OCI-LY1 (cell line): ENCODE measurements at regions not wholly inside any gene's neighbourhood (a gene's known extent, or its start where the extent isn't known, plus 50 kb on each side); places are given as distances from the start of the nearest gene placed in this dataset.

Experiments used
- H2AFZ ChIP-seq: fragments of 200-600 bp; sonication (generic), shearing (Covaris generic); 2 replicates; pipeline ENCODE4 v1.6.0; 2014; ENCODE audit warnings: antibody characterized with exemption, mild to moderate bottlenecking, low read length
- H3F3A ChIP-seq: fragments of 200-600 bp; sonication (generic), shearing (Covaris generic); 2 replicates; pipeline ENCODE4 v1.6.0; 2014; ENCODE audit warnings: mild to moderate bottlenecking, antibody characterized with exemption, low read length, moderate library complexity; ENCODE audit not compliant: insufficient read depth
- H3K27ac ChIP-seq: fragments of 200-600 bp; sonication (generic); 2 replicates; pipeline ENCODE4 v1.5.1; 2014; ENCODE audit warnings: low read length, mixed run types, mild to moderate bottlenecking, low read depth; ENCODE audit not compliant: poor library complexity, severe bottlenecking
- H3K27me3 ChIP-seq: fragments of 200-600 bp; sonication (generic); 2 replicates; pipeline ENCODE4 v1.6.0; 2014; ENCODE audit warnings: antibody characterized with exemption, mild to moderate bottlenecking, low read length, moderate library complexity; ENCODE audit not compliant: insufficient read depth
- H3K36me3 ChIP-seq: fragments of 200-600 bp; sonication (generic); 2 replicates; pipeline ENCODE4 v1.6.1; 2014; ENCODE audit warnings: mild to moderate bottlenecking, antibody characterized with exemption, low read length, moderate library complexity, mixed read lengths; ENCODE audit not compliant: insufficient read depth
- H3K4me1 ChIP-seq: fragments of 200-600 bp; sonication (generic); 2 replicates; pipeline ENCODE4 v1.5.1; 2014; ENCODE audit warnings: mild to moderate bottlenecking, low read length, moderate library complexity; ENCODE audit not compliant: insufficient read depth, severe bottlenecking
- H3K4me2 ChIP-seq: fragments of 200-600 bp; sonication (generic), shearing (Covaris generic); 2 replicates; pipeline ENCODE4 v1.6.1; 2014; ENCODE audit warnings: low read length
- H3K4me3 ChIP-seq: fragments of 200-600 bp; sonication (generic); 2 replicates; pipeline ENCODE4 v1.5.1; 2014; ENCODE audit warnings: low read length, low read depth, mild to moderate bottlenecking, mixed read lengths; ENCODE audit not compliant: poor library complexity, severe bottlenecking
- H3K79me2 ChIP-seq: fragments of 200-600 bp; shearing (Covaris generic); 2 replicates; pipeline ENCODE4 v1.6.1; 2016; ENCODE audit warnings: mixed run types, low read length, mixed read lengths; ENCODE audit not compliant: insufficient read depth
- H3K9ac ChIP-seq: fragments of 200-600 bp; sonication (generic), shearing (Covaris generic); 2 replicates; pipeline ENCODE4 v1.6.1; 2014; ENCODE audit warnings: mild to moderate bottlenecking, low read length, mixed read lengths
- H3K9me2 ChIP-seq: fragments of 200-600 bp; sonication (generic), shearing (Covaris generic); 2 replicates; pipeline ENCODE4 v1.6.1; 2014; ENCODE audit warnings: low read depth, mild to moderate bottlenecking, low read length, mixed read lengths
- H3K9me3 ChIP-seq: fragments of 200-600 bp; shearing (Covaris generic); 2 replicates; pipeline ENCODE4 v1.6.1; 2014; ENCODE audit warnings: low read length, mixed read lengths
- H4K20me1 ChIP-seq: fragments of 200-600 bp; sonication (generic), shearing (Covaris generic); 2 replicates; pipeline ENCODE4 v1.6.0; 2016; ENCODE audit warnings: mild to moderate bottlenecking, low read length; ENCODE audit not compliant: insufficient read depth
- EZH2 ChIP-seq: fragments of 200-600 bp; sonication (generic), shearing (Covaris generic); IDR thresholded peaks from 2 replicates; pipeline ENCODE4 v1.8.0; 2017; ENCODE audit warnings: borderline replicate concordance, mixed run types, mild to moderate bottlenecking, antibody characterized with exemption, low read length, moderate library complexity, mixed read lengths
- TF ChIP-seq, protein P1 (sequence below): fragments of 200-600 bp; sonication (generic), shearing (Covaris generic); IDR thresholded peaks from 2 replicates; pipeline ENCODE4 v1.5.1; 2017; ENCODE audit warnings: mild to moderate bottlenecking, antibody characterized with exemption, low read length, moderate library complexity, mixed read lengths

GRCh38 chr22:47940211-47940610, 1177.8 kb downstream of the TBC1D22A start:
- H3K27ac ChIP-seq = no peak overlapping the region
- H3K79me2 ChIP-seq = no peaks in the 10 kb centered on the region
- no peaks in the 10 kb centered on the region for H4K20me1 ChIP-seq
- no peaks in the 10 kb centered on the region for H3F3A ChIP-seq
- no peak overlapping the region for H3K4me2 ChIP-seq
- no peak overlapping the region for H3K4me3 ChIP-seq
- no peaks in the 10 kb centered on the region for H3K36me3 ChIP-seq
- no peaks in the 10 kb centered on the region for H3K27me3 ChIP-seq
- H3K9me2 ChIP-seq = no peaks in the 10 kb centered on the region
- H2AFZ ChIP-seq = no peak overlapping the region
- H3K9me3 ChIP-seq = peaks cover 3% of the 10 kb centered on the region
- peaks cover 21% of the 10 kb centered on the region for H3K4me1 ChIP-seq
- H3K9ac ChIP-seq = no peak overlapping the region
- TF ChIP-seq, protein P1, sequence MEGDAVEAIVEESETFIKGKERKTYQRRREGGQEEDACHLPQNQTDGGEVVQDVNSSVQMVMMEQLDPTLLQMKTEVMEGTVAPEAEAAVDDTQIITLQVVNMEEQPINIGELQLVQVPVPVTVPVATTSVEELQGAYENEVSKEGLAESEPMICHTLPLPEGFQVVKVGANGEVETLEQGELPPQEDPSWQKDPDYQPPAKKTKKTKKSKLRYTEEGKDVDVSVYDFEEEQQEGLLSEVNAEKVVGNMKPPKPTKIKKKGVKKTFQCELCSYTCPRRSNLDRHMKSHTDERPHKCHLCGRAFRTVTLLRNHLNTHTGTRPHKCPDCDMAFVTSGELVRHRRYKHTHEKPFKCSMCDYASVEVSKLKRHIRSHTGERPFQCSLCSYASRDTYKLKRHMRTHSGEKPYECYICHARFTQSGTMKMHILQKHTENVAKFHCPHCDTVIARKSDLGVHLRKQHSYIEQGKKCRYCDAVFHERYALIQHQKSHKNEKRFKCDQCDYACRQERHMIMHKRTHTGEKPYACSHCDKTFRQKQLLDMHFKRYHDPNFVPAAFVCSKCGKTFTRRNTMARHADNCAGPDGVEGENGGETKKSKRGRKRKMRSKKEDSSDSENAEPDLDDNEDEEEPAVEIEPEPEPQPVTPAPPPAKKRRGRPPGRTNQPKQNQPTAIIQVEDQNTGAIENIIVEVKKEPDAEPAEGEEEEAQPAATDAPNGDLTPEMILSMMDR = no peak
- no peak for TF ChIP-seq EZH2

GRCh38 chr22:47933891-47934290, 1171.4 kb downstream of the TBC1D22A start:
- no peaks in the 10 kb centered on the region for H3K36me3 ChIP-seq
- H3K4me2 ChIP-seq = no peak overlapping the region
- H3F3A ChIP-seq = no peaks in the 10 kb centered on the region
- H3K9me3 ChIP-seq = peaks cover 7% of the 10 kb centered on the region
- no peak overlapping the region for H2AFZ ChIP-seq
- no peak overlapping the region for H3K4me3 ChIP-seq
- H3K9me2 ChIP-seq = no peaks in the 10 kb centered on the region
- H3K27ac ChIP-seq = no peak overlapping the region
- H3K4me1 ChIP-seq = peaks cover 25% of the 10 kb centered on the region
- no peak overlapping the region for H3K9ac ChIP-seq
- no peaks in the 10 kb centered on the region for H3K27me3 ChIP-seq
- no peak for TF ChIP-seq EZH2
- TF ChIP-seq, protein P1 = no peak
- H4K20me1 ChIP-seq = no peaks in the 10 kb centered on the region
- H3K79me2 ChIP-seq = no peaks in the 10 kb centered on the region

DNA sequence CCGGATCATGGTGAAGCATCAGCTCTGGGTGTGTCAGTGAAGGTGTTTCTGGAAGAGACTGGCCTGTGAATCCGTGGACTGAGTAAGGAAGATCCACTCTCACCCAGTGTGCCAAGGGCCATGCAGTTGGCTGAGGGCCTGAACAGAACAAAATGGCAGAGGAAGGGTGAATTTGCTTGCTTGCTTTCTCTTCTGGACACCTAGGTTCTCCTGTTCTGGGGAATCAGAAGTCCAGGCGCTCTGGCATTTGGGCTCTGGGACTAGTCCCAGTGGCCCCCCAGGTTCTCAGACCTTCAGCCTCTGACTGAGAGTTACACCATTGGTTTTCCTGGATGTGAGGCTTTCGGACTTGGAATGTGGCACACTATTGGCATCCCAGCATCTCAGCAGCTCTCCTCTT, 1170.8 kb downstream of the TBC1D22A start:
- Histone ChIP-seq H3K4me2 (no peak overlapping the region), H2AFZ (no peak overlapping the region), H3K79me2 (no peaks in the 10 kb centered on the region), H3K4me1 (peaks cover 31% of the 10 kb centered on the region), H3F3A (no peaks in the 10 kb centered on the region), H4K20me1 (no peaks in the 10 kb centered on the region), H3K4me3 (no peak overlapping the region), H3K27ac (no peak overlapping the region), H3K27me3 (no peaks in the 10 kb centered on the region), H3K36me3 (no peaks in the 10 kb centered on the region), H3K9ac (no peak overlapping the region), H3K9me2 (no peaks in the 10 kb centered on the region), H3K9me3 (peaks cover 7% of the 10 kb centered on the region)
- TF ChIP-seq, protein P1 = no peak
- TF ChIP-seq EZH2 = no peak
